HPDE6-E6E7 (cell line): ENCODE measurements at regions not wholly inside any gene's neighbourhood (a gene's known extent, or its start where the extent isn't known, plus 50 kb on each side); places are given as distances from the start of the nearest gene placed in this dataset.
A peak's percentile ranks its signal among the peaks of the same experiment; 100 is the strongest.

ENCODE experiments used
- DNase-seq: peaks from one replicate; pipeline ENCODE4 v3.0.0; 2011; ENCODE audit warnings: missing footprints; ENCODE audit errors: extremely low spot score

- DNase-seq = no peak
Observed at GRCh38 chr14:36245223-36245622, 68.7 kb upstream of the PTCSC3 start.

- no peak for DNase-seq
Observed at GRCh38 chr14:36243183-36243582, 66.7 kb upstream of the PTCSC3 start.

GRCh38 chr14:36241183-36241582, 64.7 kb upstream of the PTCSC3 start:
- no peak for DNase-seq

GRCh38 chr14:36238666-36239363, 62.3 kb upstream of the PTCSC3 start:
- DNase-seq = peak; percentile 61

- DNase-seq = no peak
Observed at GRCh38 chr14:36233217-36233616, 56.7 kb upstream of the PTCSC3 start.

GRCh38 chr14:36229262-36229661, 52.7 kb upstream of the PTCSC3 start:
- no peak for DNase-seq

- no peak for DNase-seq
Observed at GRCh38 chr14:36227802-36228201, 51.3 kb upstream of the PTCSC3 start.

GRCh38 chr14:36227344-36227743, 50.8 kb upstream of the PTCSC3 start:
- no peak for DNase-seq
